BLaER1 (cell line): ENCODE measurements at regions not wholly inside any gene's neighbourhood (a gene's known extent, or its start where the extent isn't known, plus 50 kb on each side); places are given as distances from the start of the nearest gene placed in this dataset.
"Not testable (repeated sequence)": the region's sequence is repeated elsewhere in the genome, so short reads cannot be mapped to it uniquely, and the experiment has no call there.

Experiments used
- H3K27ac ChIP-seq: shearing (Covaris generic); formaldehyde crosslinking; 2 replicates; pipeline ENCODE4 v1.8.1; 2022
- H3K27me3 ChIP-seq: shearing (Covaris generic); formaldehyde crosslinking; 2 replicates; pipeline ENCODE4 v1.8.1; 2022
- H3K36me3 ChIP-seq: shearing (Covaris generic); formaldehyde crosslinking; 2 replicates; pipeline ENCODE4 v1.8.1; 2022
- H3K4me1 ChIP-seq: shearing (Covaris generic); formaldehyde crosslinking; 2 replicates; pipeline ENCODE4 v1.8.1; 2022
- H3K4me2 ChIP-seq: shearing (Covaris generic); formaldehyde crosslinking; 2 replicates; pipeline ENCODE4 v1.8.1; 2022
- H3K4me3 ChIP-seq: shearing (Covaris generic); formaldehyde crosslinking; 2 replicates; pipeline ENCODE4 v1.8.1; 2022
- H3K9ac ChIP-seq: shearing (Covaris generic); formaldehyde crosslinking; 2 replicates; pipeline ENCODE4 v1.8.1; 2022
- H3K9me3 ChIP-seq: shearing (Covaris generic); formaldehyde crosslinking; 2 replicates; pipeline ENCODE4 v1.8.1; 2022
- H4K20me1 ChIP-seq: shearing (Covaris generic); formaldehyde crosslinking; 2 replicates; pipeline ENCODE4 v1.8.1; 2022

GRCh38 chr22:11561744-11562143, 3966.2 kb upstream of the OR11H1 start:
- H3K27me3 ChIP-seq, H3K9ac ChIP-seq, H3K4me2 ChIP-seq, H3K36me3 ChIP-seq, H3K4me3 ChIP-seq, H3K9me3 ChIP-seq, H3K27ac ChIP-seq, H4K20me1 ChIP-seq, H3K4me1 ChIP-seq: not testable (repeated sequence)

- not testable (repeated sequence) for H3K9ac ChIP-seq, H3K4me2 ChIP-seq, H4K20me1 ChIP-seq, H3K27ac ChIP-seq, H3K4me3 ChIP-seq, H3K36me3 ChIP-seq, H3K4me1 ChIP-seq, H3K27me3 ChIP-seq
- H3K9me3 ChIP-seq: peaks cover 22% of the 10 kb centered on the region
Measured at GRCh38 chr22:11568837-11569563, 3959.0 kb upstream of the OR11H1 start.

- not testable (repeated sequence) for H3K27ac ChIP-seq, H3K4me3 ChIP-seq, H3K9ac ChIP-seq, H3K36me3 ChIP-seq, H3K4me1 ChIP-seq, H4K20me1 ChIP-seq, H3K27me3 ChIP-seq, H3K4me2 ChIP-seq
- H3K9me3 ChIP-seq: peaks cover 28% of the 10 kb centered on the region
Measured at GRCh38 chr22:11569564-11569940, 3958.4 kb upstream of the OR11H1 start.

- not testable (repeated sequence) for H3K4me1 ChIP-seq
Measured at GRCh38 chr22:11573154-11573553, 3954.8 kb upstream of the OR11H1 start.

GRCh38 chr22:11574231-11574630, 3953.8 kb upstream of the OR11H1 start:
- not testable (repeated sequence) for H3K4me2 ChIP-seq, H4K20me1 ChIP-seq, H3K9ac ChIP-seq, H3K27me3 ChIP-seq, H3K4me1 ChIP-seq, H3K4me3 ChIP-seq, H3K27ac ChIP-seq, H3K36me3 ChIP-seq
- H3K9me3 ChIP-seq: peaks cover 36% of the 10 kb centered on the region

More at GRCh38 chr22:11573154-11573553, 3954.8 kb upstream of the OR11H1 start:
- not testable (repeated sequence) for H3K4me2 ChIP-seq, H3K27me3 ChIP-seq, H3K4me3 ChIP-seq, H3K27ac ChIP-seq, H3K36me3 ChIP-seq, H4K20me1 ChIP-seq, H3K9ac ChIP-seq
- peaks cover 44% of the 10 kb centered on the region for H3K9me3 ChIP-seq

- H3K36me3 ChIP-seq, H3K27ac ChIP-seq, H3K4me1 ChIP-seq, H3K27me3 ChIP-seq, H3K9ac ChIP-seq, H3K4me2 ChIP-seq, H3K4me3 ChIP-seq, H4K20me1 ChIP-seq: not testable (repeated sequence)
- peaks cover 32% of the 10 kb centered on the region for H3K9me3 ChIP-seq
Measured at GRCh38 chr22:11574659-11575058, 3953.3 kb upstream of the OR11H1 start.

- not testable (repeated sequence) for H3K27me3 ChIP-seq, H3K27ac ChIP-seq, H3K4me1 ChIP-seq, H3K4me2 ChIP-seq, H3K36me3 ChIP-seq, H3K9ac ChIP-seq, H4K20me1 ChIP-seq, H3K4me3 ChIP-seq
- peaks cover 40% of the 10 kb centered on the region for H3K9me3 ChIP-seq
Measured at GRCh38 chr22:11576740-11577139, 3951.3 kb upstream of the OR11H1 start.

GRCh38 chr22:11578115-11578514, 3949.9 kb upstream of the OR11H1 start:
- H3K4me1 ChIP-seq, H3K27ac ChIP-seq, H3K36me3 ChIP-seq, H3K9ac ChIP-seq, H3K4me2 ChIP-seq, H4K20me1 ChIP-seq, H3K4me3 ChIP-seq, H3K27me3 ChIP-seq: not testable (repeated sequence)
- peaks cover 42% of the 10 kb centered on the region for H3K9me3 ChIP-seq

GRCh38 chr22:11578551-11578950, 3949.4 kb upstream of the OR11H1 start:
- not testable (repeated sequence) for H3K4me3 ChIP-seq, H3K36me3 ChIP-seq, H4K20me1 ChIP-seq, H3K4me1 ChIP-seq, H3K27me3 ChIP-seq, H3K4me2 ChIP-seq, H3K9ac ChIP-seq, H3K27ac ChIP-seq
- H3K9me3 ChIP-seq: peaks cover 38% of the 10 kb centered on the region

GRCh38 chr22:11582048-11582447, 3945.9 kb upstream of the OR11H1 start:
- not testable (repeated sequence) for H3K4me2 ChIP-seq, H3K27ac ChIP-seq, H3K36me3 ChIP-seq, H4K20me1 ChIP-seq, H3K4me1 ChIP-seq, H3K27me3 ChIP-seq, H3K4me3 ChIP-seq, H3K9ac ChIP-seq
- peaks cover 17% of the 10 kb centered on the region for H3K9me3 ChIP-seq

- H3K4me1 ChIP-seq, H3K9ac ChIP-seq, H3K36me3 ChIP-seq, H4K20me1 ChIP-seq, H3K27me3 ChIP-seq, H3K4me2 ChIP-seq, H3K27ac ChIP-seq, H3K4me3 ChIP-seq: not testable (repeated sequence)
- H3K9me3 ChIP-seq: peaks cover 14% of the 10 kb centered on the region
Measured at GRCh38 chr22:11584231-11584630, 3943.8 kb upstream of the OR11H1 start.

- not testable (repeated sequence) for H3K36me3 ChIP-seq, H3K4me2 ChIP-seq, H3K27me3 ChIP-seq, H3K9ac ChIP-seq, H3K4me1 ChIP-seq, H3K4me3 ChIP-seq, H3K27ac ChIP-seq, H4K20me1 ChIP-seq
- H3K9me3 ChIP-seq: peaks cover 32% of the 10 kb centered on the region
Measured at GRCh38 chr22:11594552-11594951, 3933.4 kb upstream of the OR11H1 start.

- H3K4me2 ChIP-seq, H3K4me1 ChIP-seq, H3K27ac ChIP-seq, H3K4me3 ChIP-seq, H3K9ac ChIP-seq, H3K36me3 ChIP-seq, H3K27me3 ChIP-seq, H4K20me1 ChIP-seq: not testable (repeated sequence)
- peaks cover 47% of the 10 kb centered on the region for H3K9me3 ChIP-seq
Measured at GRCh38 chr22:11597666-11598358, 3930.2 kb upstream of the OR11H1 start.
